HepG2 (cell line): ENCODE measurements at regions not wholly inside any gene's neighbourhood (a gene's known extent, or its start where the extent isn't known, plus 50 kb on each side); places are given as distances from the start of the nearest gene placed in this dataset.

Experiments
- ATAC-seq: fragments of 200-7000 bp; cut with Tn5 transposase; 3 replicates; pipeline ENCODE4 v1.9.1; 2020; ENCODE audit warnings: mild to moderate bottlenecking, moderate library complexity
- BruUV-seq: library from RNA; stranded (reverse); fragments of 400-500 nt; replicated peaks from 2 replicates; lab custom pipeline; 2021; lab: Mats Ljungman, UMichigan
- CTCF ChIA-PET: fragments of 300-600 bp; formaldehyde crosslinking; extraction: SDS; loops from one replicate; lab custom pipeline; 2021; ENCODE audit warnings: low total read pairs, inconsistent platforms, low intra/inter-chr PET ratio; lab: Yijun Ruan, JAX
- POLR2A ChIA-PET: fragments of 350-600 bp; sonication (Branson Sonifier 250); formaldehyde crosslinking; loops from one replicate; lab custom pipeline; 2020; ENCODE audit warnings: antibody characterized with exemption, inconsistent platforms; lab: Yijun Ruan, JAX
- DNase-seq: peaks from one replicate; pipeline ENCODE4 v3.0.0-alpha.2; 2015; ENCODE audit warnings: low spot score
- FAIRE-seq: peaks from 3 replicates; lab custom pipeline; 2011; peaks lifted over from hg19 to GRCh38; lab: Jason Lieb, UNC
- H2AFZ ChIP-seq: one replicate; pipeline ENCODE4 v1.6.1; 2011; ENCODE audit warnings: low read length, inconsistent platforms
- H3K27ac ChIP-seq: fragments of 300-600 bp; 3 replicates; pipeline ENCODE4 v1.8.0; 2011; ENCODE audit warnings: mixed run types, mild to moderate bottlenecking, mixed read lengths, low read length, inconsistent platforms; ENCODE audit not compliant: insufficient read depth; ENCODE audit errors: extremely low read length
- H3K27me3 ChIP-seq, 2 experiments: fragments of 200-600 bp in 1 of 2; 2 replicates in 1 of 2; 3 replicates in 1 of 2; pipeline versions ENCODE4 v1.6.0 to v1.8.0; 2011; ENCODE audit warnings: low read length in 2 of 2, mild to moderate bottlenecking in 2 of 2, moderate library complexity in 2 of 2, inconsistent platforms in 1 of 2; ENCODE audit not compliant: insufficient read depth in 2 of 2, control insufficient read depth in 1 of 2
- H3K36me3 ChIP-seq, 2 experiments: fragments of 200-600 bp in 1 of 2; replicated peaks in 1 of 2; 2 replicates in 1 of 2; 3 replicates in 1 of 2; pipeline versions ENCODE4 v1.5.1 to v1.8.0; 2011; ENCODE audit warnings: low read length in 2 of 2, inconsistent platforms in 1 of 2; ENCODE audit not compliant: insufficient read depth in 2 of 2, control insufficient read depth in 1 of 2
- H3K4me1 ChIP-seq: 2 replicates; pipeline ENCODE4 v1.5.1; 2012; ENCODE audit warnings: low read length, inconsistent platforms; ENCODE audit not compliant: insufficient read depth
- H3K4me2 ChIP-seq: 2 replicates; pipeline ENCODE4 v1.6.0; 2011; ENCODE audit warnings: low read depth, low read length, inconsistent platforms
- H3K4me3 ChIP-seq, 3 experiments: fragments of 200-600 bp in 1 of 3; sonication (generic), shearing (Covaris generic) in 1 of 3; replicated peaks in 1 of 3; 2 replicates each; pipeline ENCODE4 v1.5.1; 2011 to 2016; ENCODE audit warnings: low read length in 3 of 3, inconsistent platforms in 2 of 3, low read depth in 2 of 3, mild to moderate bottlenecking in 2 of 3, control low read depth in 1 of 3, mixed read lengths in 1 of 3; ENCODE audit not compliant: insufficient read depth in 1 of 3
- H3K79me2 ChIP-seq: one replicate; pipeline ENCODE4 v1.6.1; 2011; ENCODE audit warnings: low read length, inconsistent platforms; ENCODE audit not compliant: insufficient read depth
- H3K9ac ChIP-seq: 2 replicates; pipeline ENCODE4 v1.6.0; 2011; ENCODE audit warnings: mild to moderate bottlenecking, low read depth, low read length, inconsistent platforms; ENCODE audit not compliant: insufficient read depth
- H3K9me3 ChIP-seq: 2 replicates; pipeline ENCODE4 v1.5.1; 2012; ENCODE audit warnings: mild to moderate bottlenecking, low read length
- H4K20me1 ChIP-seq: 2 replicates; pipeline ENCODE4 v1.6.0; 2011; ENCODE audit warnings: inconsistent platforms, mild to moderate bottlenecking, low read length, moderate library complexity; ENCODE audit not compliant: insufficient read depth
- ARNT ChIP-seq: fragments of 450-650 bp; IDR thresholded peaks from 2 replicates; pipeline ENCODE4 v1.6.1; 2017
- CEBPZ ChIP-seq: IDR thresholded peaks from 2 replicates; pipeline ENCODE4 v1.6.1; 2012; ENCODE audit warnings: low read length, improper control_type of control experiment
- CREB1 ChIP-seq, 2 experiments: fragments of 450-650 bp in 1 of 2; IDR thresholded peaks; 2 replicates each; pipeline ENCODE4 v1.6.1; 2016 to 2017; ENCODE audit warnings: control low read depth in 1 of 2, mild to moderate bottlenecking in 1 of 2, missing compliant biosample characterization in 1 of 2, missing genetic modification characterization in 1 of 2
- GABPB1 ChIP-seq: IDR thresholded peaks from 2 replicates; pipeline ENCODE4 v1.6.1; 2016; ENCODE audit warnings: mild to moderate bottlenecking, missing genetic modification reagents, moderate library complexity, missing compliant biosample characterization
- MBNL3 ChIP-seq: fragments of 250-450 bp; sonication (Bioruptor Pico); conservative IDR thresholded peaks from 2 replicates; pipeline ENCODE4 v1.8.0; 2022; ENCODE audit warnings: mild to moderate bottlenecking, inconsistent platforms
- MEIS2 ChIP-seq: sonication (generic); formaldehyde crosslinking; IDR thresholded peaks from 2 replicates; pipeline ENCODE4 v1.9.0; 2021; ENCODE audit warnings: mild to moderate bottlenecking, missing genetic modification reagents
- RAD21 ChIP-seq: fragments of 450-650 bp; formaldehyde crosslinking; IDR thresholded peaks from 2 replicates; pipeline ENCODE4 v1.5.0; 2020; ENCODE audit warnings: mild to moderate bottlenecking
- RORA ChIP-seq: sonication (generic); formaldehyde crosslinking; IDR thresholded peaks from 2 replicates; pipeline ENCODE4 v1.5.0; 2020; ENCODE audit warnings: mild to moderate bottlenecking, missing genetic modification reagents, moderate library complexity
- TBP ChIP-seq: sonication (generic); formaldehyde crosslinking; IDR thresholded peaks from 2 replicates; pipeline ENCODE4 v1.5.0; 2020; ENCODE audit warnings: missing genetic modification reagents
- ZC3H4 ChIP-seq: sonication (generic); formaldehyde crosslinking; IDR thresholded peaks from 2 replicates; pipeline ENCODE4 v1.4.0; 2020; ENCODE audit warnings: missing genetic modification reagents, borderline replicate concordance
- ZHX2 ChIP-seq, 2 experiments: sonication (generic) in 1 of 2; formaldehyde crosslinking in 1 of 2; IDR thresholded peaks; 2 replicates each; pipeline versions ENCODE4 v1.6.1 to v1.9.0; 2014 to 2022; ENCODE audit warnings: antibody characterized with exemption in 1 of 2, borderline replicate concordance in 1 of 2, inconsistent platforms in 1 of 2, low read depth in 1 of 2, missing genetic modification reagents in 1 of 2
- ZKSCAN1 ChIP-seq: fragments of 150-350 bp; IDR thresholded peaks from 2 replicates; pipeline ENCODE4 v1.6.1; 2014; ENCODE audit warnings: low read length
- ZNF17 ChIP-seq: sonication (generic); formaldehyde crosslinking; IDR thresholded peaks from 2 replicates; pipeline ENCODE4 v1.5.0; 2020; ENCODE audit warnings: mild to moderate bottlenecking, missing genetic modification reagents
- ZNF780A ChIP-seq: sonication (generic); formaldehyde crosslinking; IDR thresholded peaks from 2 replicates; pipeline ENCODE4 v1.8.0; 2022; ENCODE audit warnings: mild to moderate bottlenecking, missing genetic modification reagents, moderate library complexity
- ZSCAN21 ChIP-seq: sonication (generic); formaldehyde crosslinking; IDR thresholded peaks from 2 replicates; pipeline ENCODE4 v1.8.0; 2022; ENCODE audit warnings: mild to moderate bottlenecking, missing genetic modification reagents, moderate library complexity, borderline replicate concordance
- WGBS: methylation state at CpG from one replicate; pipeline ENCODE4 v1.1.6; 2017; ENCODE audit warnings: low lambda C conversion rate; 5-methylcytosine and 5-hydroxymethylcytosine counted together
- in situ Hi-C: cut with HindIII; loops from 2 replicates; pipeline ENCODE4 v1.10.0; 2017; ENCODE audit warnings: low pct_unique_long_range_greater_than_20kb; ENCODE audit not compliant: extremely low pct_ligation_motif_present
- intact Hi-C: fragments of 100-400 bp; cut with micrococcal nuclease; formaldehyde crosslinking; loops from one replicate; pipeline ENCODE4 v1.10.0; 2022; ENCODE audit not compliant: unreplicated experiment

GRCh38 chr2:168397629-168398028 is 58.4 kb upstream of the CERS6 start (continued):
- no peak for TF ChIP-seq ZHX2 (IDR thresholded peaks at IDR 0.05; ENCODE audit: low read depth)
- TF ChIP-seq ZHX2 (CRISPR knock-in tag; IDR thresholded peaks at IDR 0.05; ENCODE audit: borderline replicate concordance): no peak

GRCh38 chr2:168401048-168401556 is 55.0 kb upstream of the CERS6 start:
- ChIA-PET POLR2A (no interaction called here), CTCF (no interaction called here)
- H3K36me3 ChIP-seq: no peaks in the 10 kb centered on the region
- H4K20me1 ChIP-seq: no peaks in the 10 kb centered on the region
- H3K9me3 ChIP-seq: no peaks in the 10 kb centered on the region
- WGBS: 10% methylated on average over 3 of the region's 4 CpGs
- intact Hi-C loops (no loop called here), in situ Hi-C loops (no loop called here)
- no peak overlapping the region for H3K27ac ChIP-seq
- H3K9ac ChIP-seq: no peak overlapping the region
- H3K4me2 ChIP-seq: no peak overlapping the region
- ATAC-seq (no peak; the same call in 1 of the 3 replicates), DNase-seq (no peak), FAIRE-seq (no peak)
- no peak overlapping the region for H3K4me3 ChIP-seq
- BruUV-seq: no TSS peak
- peaks cover 1 to 2% of the 10 kb centered on the region in 2 experiments; a peak in 1 of 5 replicates for H3K27me3 ChIP-seq
- H3K79me2 ChIP-seq: no peaks in the 10 kb centered on the region
- H2AFZ ChIP-seq: no peak overlapping the region
- H3K4me1 ChIP-seq: peaks cover 7% of the 10 kb centered on the region
- TF ChIP-seq CREB1 (IDR thresholded peaks at IDR 0.05) (no peak), CREB1 (CRISPR knock-in tag; IDR thresholded peaks at IDR 0.05) (no peak), TBP (CRISPR knock-in tag) (no peak), RAD21 (CRISPR knock-in tag) (no peak), ARNT (no peak), ZKSCAN1 (no peak), ZSCAN21 (CRISPR knock-in tag) (no peak), ZNF780A (CRISPR knock-in tag) (no peak), ZNF17 (CRISPR knock-in tag) (no peak), RORA (CRISPR knock-in tag) (no peak), MEIS2 (no peak), ZC3H4 (no peak), GABPB1 (CRISPR knock-in tag) (no peak), CEBPZ (no peak), MBNL3 (no peak)
